PC-3 (cell line): ENCODE measurements at regions not wholly inside any gene's neighbourhood (a gene's known extent, or its start where the extent isn't known, plus 50 kb on each side); places are given as distances from the start of the nearest gene placed in this dataset.

Source experiments
- EZH2 ChIP-seq: fragments of 300-600 bp; sonication (generic); IDR thresholded peaks from one replicate; pipeline ENCODE4 v1.6.1; 2017; ENCODE audit warnings: antibody characterized with exemption, mild to moderate bottlenecking, low read length; ENCODE audit not compliant: unreplicated experiment
- TF ChIP-seq, protein P1 (sequence below): fragments of 300-600 bp; sonication (generic); conservative IDR thresholded peaks from 2 replicates; pipeline ENCODE4 v1.5.1; 2017; ENCODE audit warnings: antibody characterized with exemption, low read depth, mild to moderate bottlenecking, low read length

DNA sequence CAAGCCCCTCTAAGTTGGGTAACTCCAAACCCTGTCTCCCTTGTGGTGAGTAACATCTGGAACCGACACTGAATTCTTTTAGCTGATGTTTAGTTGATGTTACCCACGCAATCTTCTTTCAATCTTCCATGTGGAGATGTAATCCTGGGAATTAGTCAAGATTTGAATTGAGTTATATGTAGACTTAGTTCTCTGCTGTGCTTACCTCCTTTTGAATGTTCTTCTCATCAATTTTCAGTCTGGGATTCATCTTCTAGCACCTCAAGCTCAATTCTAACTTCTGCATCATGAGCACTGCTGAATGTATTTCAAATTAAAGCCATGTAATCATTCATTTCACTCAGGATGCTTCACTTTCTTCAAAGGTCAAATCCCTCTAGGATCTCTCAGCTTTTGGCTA lies 270.6 kb downstream of the FAM170A start:
- TF ChIP-seq, protein P1, sequence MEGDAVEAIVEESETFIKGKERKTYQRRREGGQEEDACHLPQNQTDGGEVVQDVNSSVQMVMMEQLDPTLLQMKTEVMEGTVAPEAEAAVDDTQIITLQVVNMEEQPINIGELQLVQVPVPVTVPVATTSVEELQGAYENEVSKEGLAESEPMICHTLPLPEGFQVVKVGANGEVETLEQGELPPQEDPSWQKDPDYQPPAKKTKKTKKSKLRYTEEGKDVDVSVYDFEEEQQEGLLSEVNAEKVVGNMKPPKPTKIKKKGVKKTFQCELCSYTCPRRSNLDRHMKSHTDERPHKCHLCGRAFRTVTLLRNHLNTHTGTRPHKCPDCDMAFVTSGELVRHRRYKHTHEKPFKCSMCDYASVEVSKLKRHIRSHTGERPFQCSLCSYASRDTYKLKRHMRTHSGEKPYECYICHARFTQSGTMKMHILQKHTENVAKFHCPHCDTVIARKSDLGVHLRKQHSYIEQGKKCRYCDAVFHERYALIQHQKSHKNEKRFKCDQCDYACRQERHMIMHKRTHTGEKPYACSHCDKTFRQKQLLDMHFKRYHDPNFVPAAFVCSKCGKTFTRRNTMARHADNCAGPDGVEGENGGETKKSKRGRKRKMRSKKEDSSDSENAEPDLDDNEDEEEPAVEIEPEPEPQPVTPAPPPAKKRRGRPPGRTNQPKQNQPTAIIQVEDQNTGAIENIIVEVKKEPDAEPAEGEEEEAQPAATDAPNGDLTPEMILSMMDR = no peak
- no peak for TF ChIP-seq EZH2
